HEK293 (cell line): ENCODE measurements at regions not wholly inside any gene's neighbourhood (a gene's known extent, or its start where the extent isn't known, plus 50 kb on each side); places are given as distances from the start of the nearest gene placed in this dataset.

ENCODE experiments used
- CTCF ChIA-PET: fragments of 350-600 bp; formaldehyde crosslinking; extraction: SDS; loops from one replicate; lab custom pipeline; 2021; ENCODE audit warnings: antibody characterized with exemption; lab: Yijun Ruan, JAX
- POLR2A ChIA-PET: fragments of 300-600 bp; formaldehyde crosslinking; extraction: SDS; loops from one replicate; lab custom pipeline; 2020; ENCODE audit warnings: antibody characterized with exemption, inconsistent platforms; lab: Yijun Ruan, JAX
- H3K27ac ChIP-seq: fragments of 200-500 bp; sonication (Bioruptor generic); 2 replicates; pipeline ENCODE4 v1.5.1; 2014; ENCODE audit warnings: low read depth, low read length, control low read depth, inconsistent platforms; ENCODE audit errors: extremely low read depth
- H3K36me3 ChIP-seq, 2 experiments: fragments of 200-500 bp in 1 of 2; sonication (Bioruptor generic) in 1 of 2; 1 replicate in 1 of 2; 2 replicates in 1 of 2; pipeline ENCODE4 v1.5.1; 2014 to 2017; ENCODE audit warnings: inconsistent platforms in 2 of 2, low read length in 2 of 2; ENCODE audit not compliant: control insufficient read depth in 2 of 2, insufficient read depth in 1 of 2
- H3K4me1 ChIP-seq: fragments of 200-500 bp; sonication (Bioruptor generic); 2 replicates; pipeline ENCODE4 v1.5.1; 2014; ENCODE audit warnings: mild to moderate bottlenecking, low read length, inconsistent platforms; ENCODE audit not compliant: control insufficient read depth, insufficient read depth
- H3K4me3 ChIP-seq: 2 replicates; pipeline ENCODE4 v1.5.1; 2011; ENCODE audit warnings: low read depth, mild to moderate bottlenecking, control low read depth, low read length, moderate library complexity
- H3K9me3 ChIP-seq: fragments of 200-500 bp; sonication (Bioruptor generic); 2 replicates; pipeline ENCODE4 v1.5.1; 2014; ENCODE audit warnings: low read depth, low read length, inconsistent platforms; ENCODE audit not compliant: control insufficient read depth, insufficient read depth
- EGR2 ChIP-seq: fragments of 450-650 bp; formaldehyde crosslinking; IDR thresholded peaks from 2 replicates; pipeline ENCODE4 v1.5.1; 2016; ENCODE audit warnings: low read depth, missing biosample characterization, missing genetic modification characterization
- HIC1 ChIP-seq: fragments of 450-650 bp; formaldehyde crosslinking; IDR thresholded peaks from 2 replicates; pipeline ENCODE4 v1.5.1; 2016; ENCODE audit warnings: missing biosample characterization, missing genetic modification characterization
- KLF17 ChIP-seq: fragments of 450-650 bp; formaldehyde crosslinking; IDR thresholded peaks from 2 replicates; pipeline ENCODE4 v1.5.1; 2016; ENCODE audit warnings: missing biosample characterization, missing genetic modification characterization
- SCRT1 ChIP-seq: fragments of 450-650 bp; formaldehyde crosslinking; IDR thresholded peaks from 2 replicates; pipeline ENCODE4 v1.5.1; 2016; ENCODE audit warnings: missing biosample characterization, missing genetic modification characterization, borderline replicate concordance
- SP2 ChIP-seq: fragments of 450-650 bp; formaldehyde crosslinking; IDR thresholded peaks from 2 replicates; pipeline ENCODE4 v1.5.1; 2016; ENCODE audit warnings: missing biosample characterization, missing genetic modification characterization
- YY2 ChIP-seq: fragments of 450-650 bp; formaldehyde crosslinking; IDR thresholded peaks from 2 replicates; pipeline ENCODE4 v1.5.1; 2016; ENCODE audit warnings: missing biosample characterization, missing genetic modification characterization
- ZBTB1 ChIP-seq: fragments of 450-650 bp; formaldehyde crosslinking; IDR thresholded peaks from 2 replicates; pipeline ENCODE4 v1.5.1; 2016; ENCODE audit warnings: missing biosample characterization, missing genetic modification characterization
- ZBTB10 ChIP-seq: fragments of 450-650 bp; formaldehyde crosslinking; IDR thresholded peaks from 2 replicates; pipeline ENCODE4 v1.5.1; 2016; ENCODE audit warnings: missing biosample characterization, missing genetic modification characterization
- ZNF112 ChIP-seq: fragments of 450-650 bp; formaldehyde crosslinking; IDR thresholded peaks from 2 replicates; pipeline ENCODE4 v1.5.0; 2017; ENCODE audit warnings: missing biosample characterization, missing genetic modification characterization
- ZNF121 ChIP-seq: fragments of 450-650 bp; formaldehyde crosslinking; IDR thresholded peaks from 2 replicates; pipeline ENCODE4 v1.5.1; 2016; ENCODE audit warnings: missing biosample characterization, missing genetic modification characterization
- ZNF169 ChIP-seq: fragments of 450-650 bp; formaldehyde crosslinking; IDR thresholded peaks from 2 replicates; pipeline ENCODE4 v1.5.1; 2016; ENCODE audit warnings: missing biosample characterization, missing genetic modification characterization
- ZNF184 ChIP-seq: fragments of 450-650 bp; IDR thresholded peaks from 2 replicates; pipeline ENCODE4 v1.5.1; 2018; ENCODE audit warnings: missing biosample characterization, mild to moderate bottlenecking, missing genetic modification characterization
- ZNF19 ChIP-seq: fragments of 450-650 bp; formaldehyde crosslinking; IDR thresholded peaks from 2 replicates; pipeline ENCODE4; 2016; ENCODE audit warnings: missing biosample characterization, missing genetic modification characterization, low read depth
- ZNF23 ChIP-seq: fragments of 450-650 bp; formaldehyde crosslinking; IDR thresholded peaks from 2 replicates; pipeline ENCODE4 v1.5.1; 2016; ENCODE audit warnings: missing biosample characterization, missing genetic modification characterization, borderline replicate concordance
- ZNF292 ChIP-seq: fragments of 450-650 bp; formaldehyde crosslinking; IDR thresholded peaks from 2 replicates; pipeline ENCODE4 v1.5.1; 2016; ENCODE audit warnings: low read depth, missing biosample characterization, missing genetic modification characterization, borderline replicate concordance
- ZNF449 ChIP-seq: fragments of 450-650 bp; formaldehyde crosslinking; IDR thresholded peaks from 2 replicates; pipeline ENCODE4 v1.5.1; 2017; ENCODE audit warnings: missing biosample characterization, mild to moderate bottlenecking, missing genetic modification characterization, moderate library complexity
- ZNF473 ChIP-seq: fragments of 450-650 bp; formaldehyde crosslinking; IDR thresholded peaks from 2 replicates; pipeline ENCODE4 v1.5.1; 2017; ENCODE audit warnings: missing biosample characterization, missing genetic modification characterization
- ZNF488 ChIP-seq: fragments of 450-650 bp; formaldehyde crosslinking; IDR thresholded peaks from 2 replicates; pipeline ENCODE4 v1.5.1; 2016; ENCODE audit warnings: missing biosample characterization, missing genetic modification characterization
- ZNF513 ChIP-seq: fragments of 450-650 bp; IDR thresholded peaks from 2 replicates; pipeline ENCODE4 v1.5.1; 2018; ENCODE audit warnings: missing biosample characterization, missing genetic modification characterization
- ZNF549 ChIP-seq: fragments of 450-650 bp; IDR thresholded peaks from 2 replicates; pipeline ENCODE4 v1.5.1; 2018; ENCODE audit warnings: missing biosample characterization, missing genetic modification characterization, mild to moderate bottlenecking, inconsistent platforms, moderate library complexity
- ZNF585B ChIP-seq: fragments of 450-650 bp; formaldehyde crosslinking; IDR thresholded peaks from 2 replicates; pipeline ENCODE4 v1.5.1; 2016; ENCODE audit warnings: missing biosample characterization, missing genetic modification characterization
- ZNF654 ChIP-seq: fragments of 450-650 bp; formaldehyde crosslinking; IDR thresholded peaks from 2 replicates; pipeline ENCODE4 v1.5.1; 2016; ENCODE audit warnings: low read depth, missing biosample characterization, missing genetic modification characterization
- ZNF768 ChIP-seq: fragments of 450-650 bp; formaldehyde crosslinking; IDR thresholded peaks from 2 replicates; pipeline ENCODE4 v1.5.1; 2018; ENCODE audit warnings: missing biosample characterization, mild to moderate bottlenecking, missing genetic modification characterization
- ZSCAN4 ChIP-seq: fragments of 450-650 bp; formaldehyde crosslinking; IDR thresholded peaks from 2 replicates; pipeline ENCODE4 v1.5.1; 2017; ENCODE audit warnings: missing biosample characterization, missing genetic modification characterization

GRCh38 chr3:72050771-72051170 is 265.8 kb upstream of the PROK2 start (continued):
- TF ChIP-seq ZNF513 (tag by site-specific recombination) (no peak), ZNF112 (tag by site-specific recombination) (no peak), ZNF654 (tag by site-specific recombination) (no peak), ZBTB1 (tag by site-specific recombination) (no peak), ZNF549 (no peak), ZNF585B (tag by site-specific recombination) (no peak), ZNF184 (tag by site-specific recombination) (no peak)

- TF ChIP-seq EGR2 (tag by site-specific recombination) = no peak
- no peak for TF ChIP-seq ZNF768 (tag by site-specific recombination)
- no peak for TF ChIP-seq ZNF19
- TF ChIP-seq ZNF292 (tag by site-specific recombination) = no peak
- no peak for TF ChIP-seq KLF17
- TF ChIP-seq YY2 = no peak
- TF ChIP-seq ZSCAN4 = no peak
- no peak for TF ChIP-seq ZNF23 (tag by site-specific recombination)
- TF ChIP-seq ZNF169 (tag by site-specific recombination) = no peak
- no peak for TF ChIP-seq SP2 (tag by site-specific recombination)
- no peak for TF ChIP-seq ZNF121 (tag by site-specific recombination)
- no peak overlapping the region for H3K4me3 ChIP-seq
- H3K9me3 ChIP-seq = no peaks in the 10 kb centered on the region
- H3K27ac ChIP-seq = no peak overlapping the region
- CTCF ChIA-PET = no interaction called here
- H3K4me1 ChIP-seq = no peaks in the 10 kb centered on the region
- H3K36me3 ChIP-seq = no peaks in the 10 kb centered on the region
- POLR2A ChIA-PET = no interaction called here
Measured at GRCh38 chr3:72050048-72050632, 265.2 kb upstream of the PROK2 start.

GRCh38 chr3:72049300-72049699 is 264.4 kb upstream of the PROK2 start:
- Histone ChIP-seq H3K4me3 (no peak overlapping the region), H3K4me1 (no peaks in the 10 kb centered on the region), H3K36me3 (no peaks in the 10 kb centered on the region), H3K9me3 (no peaks in the 10 kb centered on the region), H3K27ac (no peak overlapping the region)
- CTCF ChIA-PET = no interaction called here
- POLR2A ChIA-PET = interaction anchor here (0.6 kb wide), 1 partner anchor 92 kb away, joined by 5 read pairs; no protein-coding TSS in a partner anchor
- TF ChIP-seq SCRT1 (tag by site-specific recombination) = no peak
- TF ChIP-seq ZNF488 (tag by site-specific recombination) = no peak
- TF ChIP-seq HIC1 (tag by site-specific recombination) = no peak
- TF ChIP-seq ZNF473 (tag by site-specific recombination) = no peak
- no peak for TF ChIP-seq ZNF449 (tag by site-specific recombination)
- no peak for TF ChIP-seq ZBTB10 (tag by site-specific recombination)
